Nephron progenitor cell (in vitro differentiated cells): ENCODE measurements at regions not wholly inside any gene's neighbourhood (a gene's known extent, or its start where the extent isn't known, plus 50 kb on each side); places are given as distances from the start of the nearest gene placed in this dataset.
"Not testable (repeated sequence)": the region's sequence is repeated elsewhere in the genome, so short reads cannot be mapped to it uniquely, and the experiment has no call there.

Experiments
- DNase-seq: peaks from one replicate; pipeline ENCODE4 v3.0.0; 2021
- H3K27ac Mint-ChIP-seq: 2 replicates; pipeline ENCODE4 v1.8.0; 2021; ENCODE audit warnings: mild to moderate bottlenecking, moderate library complexity, mixed read lengths
- H3K27me3 Mint-ChIP-seq: 2 replicates; pipeline ENCODE4 v1.8.0; 2021; ENCODE audit warnings: mild to moderate bottlenecking, low read depth, mixed read lengths; ENCODE audit not compliant: poor library complexity
- H3K36me3 Mint-ChIP-seq: 2 replicates; pipeline ENCODE4 v1.8.0; 2021; ENCODE audit warnings: low read depth, mixed read lengths
- H3K4me1 Mint-ChIP-seq: 2 replicates; pipeline ENCODE4 v1.8.0; 2021; ENCODE audit warnings: mixed read lengths
- H3K4me3 Mint-ChIP-seq: 2 replicates; pipeline ENCODE4 v1.8.0; 2021; ENCODE audit warnings: mild to moderate bottlenecking, moderate library complexity, mixed read lengths
- H3K9me3 Mint-ChIP-seq: 2 replicates; pipeline ENCODE4 v1.8.0; 2021; ENCODE audit warnings: mild to moderate bottlenecking, moderate library complexity, mixed read lengths

GRCh38 chr16:15307184-15307583 lies 70.9 kb downstream of the NPIPA5 start:
- H3K27me3 Mint-ChIP-seq, H3K4me1 Mint-ChIP-seq, H3K4me3 Mint-ChIP-seq, H3K27ac Mint-ChIP-seq, H3K36me3 Mint-ChIP-seq, DNase-seq: not testable (repeated sequence)
- H3K9me3 Mint-ChIP-seq = peaks cover 11% of the 10 kb centered on the region

- H3K27me3 Mint-ChIP-seq, H3K4me3 Mint-ChIP-seq, H3K9me3 Mint-ChIP-seq, H3K4me1 Mint-ChIP-seq, H3K36me3 Mint-ChIP-seq, H3K27ac Mint-ChIP-seq, DNase-seq: not testable (repeated sequence)
Measured at GRCh38 chr16:15305889-15306288, 72.2 kb downstream of the NPIPA5 start.

GRCh38 chr16:15303667-15304324 lies 74.3 kb downstream of the NPIPA5 start:
- not testable (repeated sequence) for H3K36me3 Mint-ChIP-seq, DNase-seq, H3K4me1 Mint-ChIP-seq, H3K9me3 Mint-ChIP-seq, H3K27me3 Mint-ChIP-seq, H3K27ac Mint-ChIP-seq
- H3K4me3 Mint-ChIP-seq = peak overlapping the region; percentile 40

- not testable (repeated sequence) for H3K27ac Mint-ChIP-seq, H3K36me3 Mint-ChIP-seq, H3K4me1 Mint-ChIP-seq, H3K27me3 Mint-ChIP-seq, H3K4me3 Mint-ChIP-seq, DNase-seq, H3K9me3 Mint-ChIP-seq
Measured at GRCh38 chr16:15297104-15297503, 81.0 kb downstream of the NPIPA5 start.

GRCh38 chr16:15274796-15275195 lies 103.3 kb downstream of the NPIPA5 start:
- not testable (repeated sequence) for H3K27me3 Mint-ChIP-seq, H3K36me3 Mint-ChIP-seq, H3K4me1 Mint-ChIP-seq, H3K9me3 Mint-ChIP-seq, H3K4me3 Mint-ChIP-seq, DNase-seq, H3K27ac Mint-ChIP-seq

GRCh38 chr16:15273964-15274363 lies 104.1 kb downstream of the NPIPA5 start:
- not testable (repeated sequence) for H3K36me3 Mint-ChIP-seq, DNase-seq, H3K9me3 Mint-ChIP-seq, H3K4me1 Mint-ChIP-seq, H3K27ac Mint-ChIP-seq, H3K4me3 Mint-ChIP-seq, H3K27me3 Mint-ChIP-seq

- H3K27me3 Mint-ChIP-seq, H3K36me3 Mint-ChIP-seq, H3K9me3 Mint-ChIP-seq, DNase-seq, H3K27ac Mint-ChIP-seq, H3K4me1 Mint-ChIP-seq, H3K4me3 Mint-ChIP-seq: not testable (repeated sequence)
Measured at GRCh38 chr16:15266941-15267340, 111.2 kb downstream of the NPIPA5 start.

- H3K4me3 Mint-ChIP-seq = not testable (repeated sequence)
Measured at GRCh38 chr16:15262212-15262611, 115.9 kb downstream of the NPIPA5 start.

GRCh38 chr16:15247971-15248370 lies 130.1 kb downstream of the NPIPA5 start:
- H3K27me3 Mint-ChIP-seq, H3K27ac Mint-ChIP-seq, DNase-seq, H3K4me1 Mint-ChIP-seq, H3K9me3 Mint-ChIP-seq, H3K36me3 Mint-ChIP-seq, H3K4me3 Mint-ChIP-seq: not testable (repeated sequence)

More at GRCh38 chr16:15262212-15262611, 115.9 kb downstream of the NPIPA5 start:
- not testable (repeated sequence) for H3K27me3 Mint-ChIP-seq, DNase-seq, H3K27ac Mint-ChIP-seq, H3K9me3 Mint-ChIP-seq, H3K36me3 Mint-ChIP-seq, H3K4me1 Mint-ChIP-seq

- H3K36me3 Mint-ChIP-seq, H3K9me3 Mint-ChIP-seq, H3K27ac Mint-ChIP-seq, DNase-seq, H3K4me1 Mint-ChIP-seq, H3K4me3 Mint-ChIP-seq, H3K27me3 Mint-ChIP-seq: not testable (repeated sequence)
Measured at GRCh38 chr16:15236674-15237323, 141.3 kb downstream of the NPIPA5 start.

GRCh38 chr16:15235140-15235539 lies 141.1 kb upstream of the RRN3 start:
- not testable (repeated sequence) for DNase-seq, H3K36me3 Mint-ChIP-seq, H3K27me3 Mint-ChIP-seq, H3K4me1 Mint-ChIP-seq, H3K27ac Mint-ChIP-seq, H3K4me3 Mint-ChIP-seq, H3K9me3 Mint-ChIP-seq

GRCh38 chr16:15234702-15235101 lies 140.6 kb upstream of the RRN3 start:
- not testable (repeated sequence) for H3K27ac Mint-ChIP-seq, H3K4me1 Mint-ChIP-seq, H3K9me3 Mint-ChIP-seq, DNase-seq, H3K36me3 Mint-ChIP-seq, H3K27me3 Mint-ChIP-seq, H3K4me3 Mint-ChIP-seq

- H3K36me3 Mint-ChIP-seq, DNase-seq, H3K9me3 Mint-ChIP-seq, H3K4me1 Mint-ChIP-seq, H3K4me3 Mint-ChIP-seq, H3K27ac Mint-ChIP-seq, H3K27me3 Mint-ChIP-seq: not testable (repeated sequence)
Measured at GRCh38 chr16:15230432-15230831, 136.4 kb upstream of the RRN3 start.

GRCh38 chr16:15229661-15230060 lies 135.6 kb upstream of the RRN3 start:
- H3K27me3 Mint-ChIP-seq, DNase-seq, H3K27ac Mint-ChIP-seq, H3K36me3 Mint-ChIP-seq, H3K4me3 Mint-ChIP-seq, H3K4me1 Mint-ChIP-seq, H3K9me3 Mint-ChIP-seq: not testable (repeated sequence)

- not testable (repeated sequence) for H3K4me3 Mint-ChIP-seq, DNase-seq, H3K36me3 Mint-ChIP-seq, H3K27ac Mint-ChIP-seq, H3K27me3 Mint-ChIP-seq, H3K9me3 Mint-ChIP-seq
- peaks cover 10% of the 10 kb centered on the region for H3K4me1 Mint-ChIP-seq
Measured at GRCh38 chr16:15224651-15225050, 130.6 kb upstream of the RRN3 start.
